Colonic mucosa (tissue), 4 donors: ENCODE measurements at regions not wholly inside any gene's neighbourhood (a gene's known extent, or its start where the extent isn't known, plus 50 kb on each side); places are given as distances from the start of the nearest gene placed in this dataset.

ENCODE experiments used
- DNase-seq: peaks from one replicate; pipeline ENCODE4 v3.0.0-alpha.2; 2020
- H3K27ac ChIP-seq: fragments of 200-600 bp; one replicate; pipeline ENCODE4 v1.8.0; 2021
- H3K27me3 ChIP-seq: fragments of 200-600 bp; one replicate; pipeline ENCODE4 v1.8.0; 2021
- H3K36me3 ChIP-seq: fragments of 200-600 bp; one replicate; pipeline ENCODE4 v1.8.0; 2021
- H3K4me1 ChIP-seq: fragments of 200-600 bp; one replicate; pipeline ENCODE4 v1.8.0; 2021; ENCODE audit warnings: mild to moderate bottlenecking
- H3K4me3 ChIP-seq: fragments of 200-600 bp; one replicate; pipeline ENCODE4 v1.8.0; 2021
- H3K9ac ChIP-seq, 2 donors: one replicate each; pipeline ENCODE4 v1.7.0; 2013; ENCODE audit warnings: control low read depth in 2 of 2, low read depth in 2 of 2, low read length in 2 of 2
- H3K9me3 ChIP-seq: fragments of 200-600 bp; one replicate; pipeline ENCODE4 v1.8.0; 2021
- intact Hi-C: fragments of 100-400 bp; cut with DNase I; formaldehyde crosslinking; loops from one replicate; pipeline ENCODE4 v1.14.1; 2022
- TF ChIP-seq, protein P1 (sequence below): fragments of 200-600 bp; IDR thresholded peaks from one replicate; pipeline ENCODE4 v1.8.0; 2022; ENCODE audit warnings: antibody characterized with exemption, mild to moderate bottlenecking
- donor health status: healthy.
- donor health status: DM: no; HTN: no; CAD: no.
- donor health status: DM: no; HTN: no; CAD: no.

DNA sequence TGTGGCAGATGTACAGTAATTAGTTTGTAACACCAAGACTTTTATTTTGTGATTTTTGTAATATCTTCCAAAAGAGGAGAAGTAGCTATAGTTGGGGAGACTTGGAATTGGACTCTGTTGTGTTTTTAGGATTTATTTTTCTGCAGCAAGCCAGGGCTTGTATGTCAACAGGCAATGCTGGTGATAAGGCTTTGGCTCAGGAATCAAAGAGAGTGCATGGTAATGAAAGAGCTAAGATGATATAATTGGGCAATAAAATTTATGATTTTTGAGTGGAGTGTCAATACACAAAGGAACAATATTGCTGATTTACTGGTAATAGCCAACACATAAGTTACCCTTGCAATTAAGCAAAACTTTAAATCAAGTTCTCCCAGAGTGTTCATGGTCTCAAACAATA, 452.9 kb downstream of the TMEM135 start:
- Histone ChIP-seq H3K9me3 (no peaks in the 10 kb centered on the region), H3K9ac (no peak overlapping the region), H3K4me1 (no peaks in the 10 kb centered on the region), H3K27ac (no peak overlapping the region), H3K4me3 (no peak overlapping the region), H3K27me3 (no peaks in the 10 kb centered on the region), H3K36me3 (no peaks in the 10 kb centered on the region)
- TF ChIP-seq, protein P1, sequence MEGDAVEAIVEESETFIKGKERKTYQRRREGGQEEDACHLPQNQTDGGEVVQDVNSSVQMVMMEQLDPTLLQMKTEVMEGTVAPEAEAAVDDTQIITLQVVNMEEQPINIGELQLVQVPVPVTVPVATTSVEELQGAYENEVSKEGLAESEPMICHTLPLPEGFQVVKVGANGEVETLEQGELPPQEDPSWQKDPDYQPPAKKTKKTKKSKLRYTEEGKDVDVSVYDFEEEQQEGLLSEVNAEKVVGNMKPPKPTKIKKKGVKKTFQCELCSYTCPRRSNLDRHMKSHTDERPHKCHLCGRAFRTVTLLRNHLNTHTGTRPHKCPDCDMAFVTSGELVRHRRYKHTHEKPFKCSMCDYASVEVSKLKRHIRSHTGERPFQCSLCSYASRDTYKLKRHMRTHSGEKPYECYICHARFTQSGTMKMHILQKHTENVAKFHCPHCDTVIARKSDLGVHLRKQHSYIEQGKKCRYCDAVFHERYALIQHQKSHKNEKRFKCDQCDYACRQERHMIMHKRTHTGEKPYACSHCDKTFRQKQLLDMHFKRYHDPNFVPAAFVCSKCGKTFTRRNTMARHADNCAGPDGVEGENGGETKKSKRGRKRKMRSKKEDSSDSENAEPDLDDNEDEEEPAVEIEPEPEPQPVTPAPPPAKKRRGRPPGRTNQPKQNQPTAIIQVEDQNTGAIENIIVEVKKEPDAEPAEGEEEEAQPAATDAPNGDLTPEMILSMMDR = no peak
- no peak for DNase-seq
- intact Hi-C loops = no loop called here

DNA sequence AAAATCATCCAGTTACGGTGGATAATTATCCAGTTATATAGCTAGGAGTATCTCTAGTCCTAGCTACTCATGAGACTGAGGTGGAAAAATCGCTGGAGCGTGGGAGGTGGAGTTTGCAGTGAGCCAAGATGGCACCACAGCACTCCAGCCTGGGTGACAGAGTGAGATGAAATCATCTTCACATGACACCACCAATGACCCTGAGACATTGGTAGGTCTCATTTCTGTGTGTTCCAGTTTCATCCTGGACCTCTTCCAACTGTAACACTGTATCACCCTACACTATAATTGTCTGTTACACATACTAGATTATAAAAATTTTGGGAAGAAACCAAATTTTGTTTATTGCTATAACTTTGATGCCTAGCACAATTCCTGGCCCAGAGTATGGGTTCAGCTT, 446.8 kb downstream of the TMEM135 start:
- Histone ChIP-seq H3K27me3 (no peaks in the 10 kb centered on the region), H3K9me3 (no peaks in the 10 kb centered on the region), H3K9ac (no peak overlapping the region), H3K36me3 (no peaks in the 10 kb centered on the region), H3K4me1 (no peaks in the 10 kb centered on the region), H3K4me3 (no peak overlapping the region), H3K27ac (no peak overlapping the region)
- no peak for DNase-seq
- intact Hi-C loops = no loop called here
- TF ChIP-seq, protein P1 = no peak

DNA sequence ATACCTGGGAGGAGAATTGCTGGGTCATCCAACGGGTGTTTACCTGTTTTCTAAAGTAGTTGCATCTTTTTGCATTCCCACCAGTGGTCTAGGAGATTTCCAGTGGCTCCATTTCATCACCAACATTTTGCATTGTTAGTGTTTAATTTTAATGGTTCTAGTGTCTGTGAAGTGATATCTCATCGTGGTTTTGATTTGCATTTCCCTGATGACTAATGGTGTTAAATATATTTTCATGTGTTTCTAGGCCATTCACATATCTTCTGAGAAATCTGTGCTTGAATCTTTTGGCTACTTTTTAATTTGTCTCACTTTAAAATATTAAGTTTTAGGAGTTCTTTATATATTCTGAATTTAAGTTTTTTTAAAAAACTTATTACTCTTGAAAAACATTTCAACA, 439.6 kb downstream of the TMEM135 start:
- intact Hi-C loops = no loop called here

DNA sequence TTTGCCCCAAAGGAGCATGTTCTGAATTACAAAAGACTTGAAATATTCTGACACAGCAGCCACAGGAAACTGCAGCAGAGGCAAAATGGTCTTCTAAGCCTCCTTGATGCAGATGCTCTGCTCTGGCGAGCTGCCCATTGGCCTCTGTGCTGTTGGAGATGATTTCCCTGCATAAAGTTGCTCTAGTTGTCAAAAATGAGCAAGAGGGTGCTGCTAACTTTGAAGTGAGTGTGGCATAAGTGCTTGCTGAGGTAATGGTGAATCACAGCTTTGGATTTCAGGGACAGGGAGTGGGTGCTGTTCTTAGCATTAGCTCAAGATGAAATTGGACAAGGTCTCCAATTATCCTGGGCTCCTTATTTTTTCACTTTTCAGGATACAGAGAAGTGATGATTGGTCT, 435.4 kb downstream of the TMEM135 start:
- no peaks in the 10 kb centered on the region for H3K27me3 ChIP-seq
- H3K4me3 ChIP-seq = no peak overlapping the region
- no peak overlapping the region for H3K27ac ChIP-seq
- no peaks in the 10 kb centered on the region for H3K9me3 ChIP-seq
- H3K36me3 ChIP-seq = no peaks in the 10 kb centered on the region
- no peaks in the 10 kb centered on the region for H3K4me1 ChIP-seq
- DNase-seq = no peak
- no peak overlapping the region for H3K9ac ChIP-seq
- intact Hi-C loops = no loop called here
- TF ChIP-seq, protein P1 = no peak

More for the DNA sequence above, 439.6 kb downstream of the TMEM135 start:
- H3K9me3 ChIP-seq = no peaks in the 10 kb centered on the region
- H3K9ac ChIP-seq = no peak overlapping the region
- no peaks in the 10 kb centered on the region for H3K4me1 ChIP-seq
- no peak for DNase-seq
- TF ChIP-seq, protein P1 = no peak
- H3K27ac ChIP-seq = no peak overlapping the region
- no peaks in the 10 kb centered on the region for H3K36me3 ChIP-seq
- no peaks in the 10 kb centered on the region for H3K27me3 ChIP-seq
- no peak overlapping the region for H3K4me3 ChIP-seq

DNA sequence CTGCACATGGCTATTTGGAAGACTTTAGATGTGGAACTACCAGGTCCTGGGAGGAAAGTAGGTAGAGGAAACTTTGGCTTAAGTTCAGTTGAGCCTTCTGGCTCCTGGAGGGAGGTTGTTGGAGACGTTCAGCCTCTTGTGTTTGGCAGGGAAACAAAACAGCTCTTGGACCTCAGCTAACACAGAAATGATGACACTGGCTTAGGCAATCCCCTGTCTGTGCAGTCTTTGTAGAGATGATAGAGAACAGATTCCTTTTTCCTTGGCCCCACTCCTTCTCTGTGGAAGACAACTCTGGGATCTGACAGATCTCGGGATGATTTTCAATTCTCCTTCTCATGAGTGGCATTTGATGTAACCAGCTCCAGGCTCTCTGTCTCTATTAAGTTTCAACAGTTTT, 428.5 kb downstream of the TMEM135 start:
- Histone ChIP-seq H3K4me1 (no peaks in the 10 kb centered on the region), H3K4me3 (no peak overlapping the region), H3K27me3 (no peaks in the 10 kb centered on the region), H3K9me3 (no peaks in the 10 kb centered on the region), H3K36me3 (no peaks in the 10 kb centered on the region), H3K9ac (no peak overlapping the region), H3K27ac (no peak overlapping the region)
- DNase-seq = no peak
- intact Hi-C loops = no loop called here
- TF ChIP-seq, protein P1 = no peak

DNA sequence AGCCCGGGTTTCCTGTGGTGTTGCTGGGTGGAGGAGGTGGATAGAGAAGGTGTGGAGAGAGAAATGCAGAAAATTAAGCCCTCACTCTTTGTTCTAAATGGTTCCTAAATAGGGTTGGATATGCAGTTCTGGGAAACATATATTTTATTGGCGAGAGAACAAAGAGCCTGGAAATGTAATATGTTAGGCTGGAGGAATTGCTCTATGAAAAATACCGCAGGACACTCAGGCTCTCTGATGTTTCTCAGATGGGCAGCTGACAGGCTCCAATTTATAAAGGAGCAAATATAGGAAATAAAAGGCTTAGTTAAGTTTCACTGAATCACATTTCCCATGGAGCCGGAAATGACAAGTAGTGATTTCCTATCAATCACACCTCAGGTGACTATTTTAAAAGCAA, 428.0 kb downstream of the TMEM135 start:
- H3K9me3 ChIP-seq = no peaks in the 10 kb centered on the region
- H3K9ac ChIP-seq = no peak overlapping the region
- intact Hi-C loops = no loop called here
- H3K27me3 ChIP-seq = no peaks in the 10 kb centered on the region
- no peaks in the 10 kb centered on the region for H3K36me3 ChIP-seq
- no peak for DNase-seq
- no peak overlapping the region for H3K27ac ChIP-seq
- H3K4me3 ChIP-seq = no peak overlapping the region
- no peaks in the 10 kb centered on the region for H3K4me1 ChIP-seq
- TF ChIP-seq, protein P1 = no peak
